D341Med (cell line): ENCODE measurements at regions not wholly inside any gene's neighbourhood (a gene's known extent, or its start where the extent isn't known, plus 50 kb on each side); places are given as distances from the start of the nearest gene placed in this dataset.

Experiments used
- DNase-seq: peaks from one replicate; pipeline ENCODE4 v3.0.0; 2012; ENCODE audit warnings: low spot score

DNA sequence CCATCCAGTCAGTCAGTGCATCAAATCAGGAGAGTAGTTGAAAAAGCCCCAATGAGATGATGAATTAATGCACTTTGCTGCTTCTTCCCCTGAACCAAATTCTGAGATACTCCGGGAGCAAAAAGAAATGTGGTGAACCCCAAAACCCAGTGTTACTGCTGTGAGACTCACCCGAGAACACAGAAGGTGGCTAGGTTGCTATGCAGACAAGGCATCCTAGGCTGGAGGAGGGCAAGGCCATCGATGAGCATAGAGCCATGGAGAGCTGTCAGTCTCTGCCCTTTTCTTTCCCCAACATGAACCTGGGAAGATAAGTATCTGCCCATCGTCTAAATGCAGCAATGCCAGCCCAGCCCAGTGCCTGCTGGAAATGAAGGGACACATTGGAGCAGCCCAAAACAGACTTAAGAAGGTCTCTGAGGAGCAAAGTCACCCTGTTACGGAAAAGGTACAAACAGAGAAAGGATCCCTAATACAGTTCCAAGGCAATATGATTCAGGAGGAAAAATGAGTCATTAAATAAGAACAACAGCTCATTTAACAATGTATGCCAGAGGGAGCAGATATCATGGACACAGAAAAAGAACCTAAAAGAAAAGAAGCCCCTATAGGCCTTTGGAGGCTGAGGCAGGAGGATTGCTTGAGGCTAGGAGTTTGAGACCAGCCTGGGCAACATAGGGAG lies 272.0 kb downstream of the FOXO1 start:
- DNase-seq, result no peak

DNA sequence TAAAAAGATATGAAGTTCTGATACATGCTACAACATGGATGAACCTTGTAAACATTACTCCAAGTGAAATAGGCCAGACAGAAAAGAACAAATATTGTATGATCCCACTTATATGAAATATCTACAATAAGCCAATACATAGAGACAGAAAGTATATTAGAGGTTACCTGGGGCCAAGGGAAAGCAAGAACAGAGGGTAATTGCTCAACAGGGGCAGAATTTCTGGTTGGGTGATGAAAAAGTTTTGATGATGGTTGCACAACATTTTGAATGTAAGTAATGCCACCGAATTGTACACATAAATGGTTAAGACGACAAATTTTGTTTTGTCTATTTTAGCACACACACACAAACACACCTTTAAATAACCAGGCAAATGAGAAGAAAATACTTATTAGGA lies 268.4 kb downstream of the FOXO1 start:
- DNase-seq, result no peak

DNA sequence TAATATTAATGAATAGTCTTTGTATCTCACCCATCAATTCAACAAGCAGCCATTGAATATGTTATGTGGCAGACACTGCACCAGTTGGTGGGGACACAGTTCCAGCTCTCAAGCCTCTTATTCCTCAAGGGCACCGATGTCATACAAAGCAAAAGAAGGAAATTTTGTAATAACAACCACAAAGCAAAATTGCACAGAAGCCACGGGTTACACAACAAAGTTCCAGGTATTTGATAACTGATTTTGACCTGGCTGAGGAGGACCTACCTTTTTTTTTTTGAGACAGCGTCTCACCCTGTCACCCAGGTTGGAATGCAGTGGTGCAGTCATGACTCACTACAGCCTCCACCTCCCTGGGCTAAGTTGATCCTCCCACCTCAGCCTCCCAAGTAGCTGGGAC lies 266.7 kb downstream of the FOXO1 start:
- DNase-seq, result no peak

DNA sequence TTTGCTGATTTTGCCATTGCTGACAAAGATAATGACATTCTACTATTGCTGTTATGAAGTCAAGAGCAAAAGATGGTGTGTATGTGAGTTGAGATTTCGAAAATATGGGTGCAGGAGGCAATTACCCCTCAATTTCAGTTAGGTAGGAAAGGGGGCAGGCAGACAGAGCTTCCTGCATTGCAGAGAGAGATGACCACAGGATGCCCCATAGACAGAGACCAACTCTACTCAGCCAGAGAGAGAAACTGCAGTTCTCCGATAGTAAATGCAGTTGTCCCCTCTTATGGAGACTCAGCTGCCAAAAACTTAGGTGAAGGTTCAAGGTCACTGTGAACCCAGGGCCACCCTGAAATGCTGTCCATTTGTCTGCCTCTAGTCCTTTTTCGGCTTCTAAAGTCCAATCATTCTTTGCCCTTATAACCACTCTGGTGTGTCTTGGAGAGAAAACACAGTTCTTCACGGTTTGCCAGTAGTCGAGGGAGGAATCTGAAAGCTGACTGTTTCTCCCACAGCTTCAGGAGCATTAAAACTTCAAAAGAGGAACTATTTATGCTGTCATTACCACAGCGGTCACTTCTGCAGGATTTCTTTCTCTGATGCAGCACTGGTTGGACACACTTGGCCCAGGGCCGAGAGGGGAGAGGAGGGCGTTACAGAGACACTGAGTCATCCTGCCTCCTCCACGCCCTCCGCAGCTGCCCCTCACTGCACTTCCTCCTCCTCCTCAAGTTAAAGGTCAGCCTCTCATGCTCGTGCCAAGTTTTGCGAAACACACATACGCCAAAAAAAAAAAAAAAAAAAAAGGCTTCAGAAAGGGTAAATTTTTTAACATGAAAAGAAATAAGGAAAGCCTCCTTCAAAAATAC lies 264.3 kb downstream of the FOXO1 start:
- DNase-seq, result no peak

DNA sequence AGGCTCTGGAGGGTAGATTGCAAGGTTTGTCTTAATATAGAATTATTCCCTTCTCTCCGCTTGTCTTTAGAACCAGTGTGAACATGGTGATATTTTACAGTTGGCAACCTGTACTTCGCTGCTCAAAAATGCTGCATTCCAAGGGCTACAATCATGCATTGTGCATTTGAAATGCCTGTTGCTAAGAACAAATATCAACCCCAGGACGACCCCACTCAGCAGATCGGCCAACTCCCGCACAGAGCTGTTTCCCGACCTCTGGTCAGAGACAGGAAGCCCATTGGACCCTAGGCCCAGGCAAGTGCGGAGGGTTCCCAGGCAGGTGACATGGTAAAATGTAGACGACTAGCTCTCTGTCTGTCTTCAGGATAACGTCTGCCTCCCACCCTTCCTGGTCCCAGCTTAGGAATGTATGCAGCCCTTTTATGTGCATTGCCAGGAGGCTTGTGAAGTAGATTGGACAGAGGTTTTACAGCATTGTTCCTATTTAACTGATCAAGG lies 263.5 kb downstream of the FOXO1 start:
- DNase-seq, result no peak

DNA sequence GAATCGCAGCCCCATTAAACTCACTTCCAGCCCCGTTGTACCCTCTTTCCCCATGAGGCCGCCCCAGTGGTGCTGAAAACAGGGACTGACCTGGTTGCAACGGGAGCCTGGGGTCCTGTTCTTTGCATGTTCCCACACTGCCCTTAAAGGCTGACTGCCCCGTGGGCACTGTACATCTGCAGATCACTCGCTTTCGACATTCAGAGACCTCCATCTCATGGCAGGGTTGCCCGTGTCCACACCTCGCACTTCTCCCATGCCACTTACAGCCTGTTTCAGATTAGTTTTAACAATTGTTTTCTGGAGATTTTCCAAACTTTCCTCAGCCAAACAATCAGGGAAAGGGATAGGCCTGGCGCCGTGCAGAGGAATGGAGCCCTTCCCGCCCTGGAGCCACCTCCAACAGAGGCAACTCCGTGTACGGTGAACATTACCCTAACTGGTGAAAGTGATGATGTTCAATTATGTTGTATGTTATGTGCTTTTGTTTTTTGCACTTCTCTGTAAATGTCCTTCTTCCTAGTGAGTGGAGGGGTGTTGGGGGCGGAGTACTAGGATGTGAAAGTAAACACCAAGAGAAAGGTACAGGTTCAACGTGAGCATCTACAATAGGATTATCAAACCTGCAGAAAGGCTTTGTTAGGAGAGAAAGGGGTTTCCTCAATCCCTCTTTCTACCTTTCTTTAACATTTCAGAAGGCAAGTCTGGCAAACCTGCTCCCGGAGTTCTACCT lies 262.8 kb downstream of the FOXO1 start:
- no peak for DNase-seq

DNA sequence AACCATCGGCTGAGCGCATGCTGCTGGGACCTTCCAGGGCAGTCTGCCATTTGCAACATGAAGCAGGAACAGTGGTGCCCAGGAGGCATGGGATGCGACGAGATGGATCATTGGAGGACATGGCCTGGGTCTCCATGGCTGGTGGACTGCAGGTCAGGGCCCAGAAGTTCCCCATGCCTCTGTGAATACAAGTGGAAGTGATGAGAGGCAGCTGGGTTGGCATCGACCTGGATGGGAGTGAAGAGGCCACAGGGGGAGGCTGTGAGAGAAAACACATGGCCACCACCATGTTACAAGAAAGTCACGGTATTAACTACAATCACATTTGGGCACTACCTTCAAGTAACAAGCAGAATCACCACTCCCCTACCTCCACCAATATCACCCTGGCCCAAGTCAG lies 262.0 kb downstream of the FOXO1 start:
- no peak for DNase-seq

DNA sequence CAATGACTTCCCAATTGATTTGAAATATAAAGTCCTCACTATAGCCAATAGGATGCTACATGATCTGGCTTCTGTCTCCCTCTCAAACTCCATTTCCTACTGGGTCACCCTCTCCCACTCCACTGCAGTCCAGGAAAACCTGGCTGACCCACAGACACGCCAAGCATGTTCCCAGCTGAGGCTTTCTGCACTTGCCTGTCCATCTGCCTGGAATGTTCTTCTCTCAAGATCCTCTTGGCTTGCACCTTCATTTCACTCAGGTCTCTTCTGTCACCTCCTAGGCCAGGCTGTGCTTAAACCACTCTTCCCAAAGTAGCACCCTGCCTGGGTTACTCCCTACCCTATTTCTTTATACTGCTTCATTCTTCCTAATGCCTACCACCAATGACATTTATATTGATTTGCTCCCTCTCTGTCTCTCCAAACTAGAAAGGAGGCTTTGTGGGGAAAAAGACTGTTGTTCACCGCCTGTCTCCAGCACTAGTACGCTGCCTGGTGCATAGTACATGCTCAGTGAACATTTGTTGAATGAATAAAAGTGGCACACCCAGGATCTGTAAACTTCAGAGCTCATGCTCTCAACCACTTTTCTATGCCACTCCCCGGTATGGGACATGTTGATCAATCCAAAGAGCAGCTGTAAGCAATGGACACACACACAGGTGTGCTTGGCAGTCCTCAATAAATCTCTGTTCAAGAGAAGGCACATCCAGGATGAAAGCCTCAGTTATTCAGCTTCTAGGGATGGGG lies 261.3 kb downstream of the FOXO1 start:
- DNase-seq, result no peak

DNA sequence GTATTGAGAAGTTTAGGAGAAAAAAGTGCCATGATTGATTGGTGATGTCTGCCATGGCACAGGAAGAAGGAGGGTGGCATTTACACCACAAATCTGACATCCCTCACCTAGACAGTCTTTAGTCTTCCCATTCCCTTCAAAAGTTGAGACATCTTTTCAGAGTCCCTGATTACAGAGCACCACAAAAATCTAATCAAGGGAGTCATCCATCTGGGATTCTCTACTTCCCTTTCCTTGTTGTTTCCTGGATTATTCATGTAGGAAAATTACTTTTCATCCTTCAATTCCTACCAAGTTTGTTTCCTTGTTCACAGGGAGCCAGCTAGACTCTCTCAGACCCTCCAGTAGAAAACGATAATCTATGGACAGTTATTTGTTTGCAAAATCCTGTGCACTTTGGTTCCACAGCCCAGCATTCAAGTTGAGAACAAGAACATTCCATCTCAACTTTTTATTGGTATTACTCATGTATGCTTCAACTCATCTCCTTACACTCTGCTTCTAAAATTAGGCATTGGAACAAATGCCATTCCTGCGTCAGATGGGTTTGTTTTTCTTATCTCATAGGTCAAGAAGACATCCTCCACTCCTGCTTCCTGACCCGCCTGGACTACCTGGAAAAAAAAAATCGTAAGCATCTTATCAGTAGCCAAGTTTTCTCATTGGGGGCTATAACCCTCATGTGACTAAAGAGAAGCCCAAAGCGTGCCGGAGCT lies 259.9 kb downstream of the FOXO1 start:
- no peak for DNase-seq

DNA sequence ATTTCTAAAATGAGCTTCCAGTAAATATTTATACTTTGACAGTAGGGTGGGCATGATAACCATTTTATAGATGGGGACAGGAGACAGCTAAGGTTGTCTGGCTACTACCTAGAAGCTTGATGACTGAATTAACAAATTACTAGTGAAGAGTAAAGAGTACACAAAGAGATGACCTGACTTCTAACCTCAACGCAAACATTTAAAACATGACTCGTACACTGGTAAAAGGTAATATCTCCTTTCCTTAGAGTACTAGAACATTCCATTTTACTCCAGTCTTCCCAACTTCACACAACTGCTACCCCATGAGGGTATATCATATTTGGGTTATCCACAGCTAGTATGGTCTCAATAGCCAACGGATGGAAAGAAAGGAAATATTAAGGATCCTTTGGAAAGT lies 258.9 kb downstream of the FOXO1 start:
- DNase-seq, result no peak

DNA sequence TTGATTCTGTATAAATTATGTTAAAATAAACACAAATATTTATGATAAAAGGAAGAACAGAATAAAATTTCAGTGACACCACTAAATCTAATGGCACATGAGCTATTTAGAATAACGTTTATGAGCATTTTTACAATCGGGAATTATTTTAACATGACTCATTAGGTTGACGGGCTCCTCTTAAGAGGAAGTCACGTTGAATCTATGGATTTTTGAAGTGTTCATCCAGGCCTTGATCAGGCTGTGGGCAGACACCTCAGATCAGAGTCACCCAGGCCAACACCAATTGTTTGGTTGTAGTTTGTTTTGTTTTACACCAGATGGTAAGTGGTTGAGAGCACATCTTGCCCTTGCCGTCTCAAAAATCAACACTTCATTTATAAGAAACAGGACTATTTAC lies 257.8 kb downstream of the FOXO1 start:
- no peak for DNase-seq

DNA sequence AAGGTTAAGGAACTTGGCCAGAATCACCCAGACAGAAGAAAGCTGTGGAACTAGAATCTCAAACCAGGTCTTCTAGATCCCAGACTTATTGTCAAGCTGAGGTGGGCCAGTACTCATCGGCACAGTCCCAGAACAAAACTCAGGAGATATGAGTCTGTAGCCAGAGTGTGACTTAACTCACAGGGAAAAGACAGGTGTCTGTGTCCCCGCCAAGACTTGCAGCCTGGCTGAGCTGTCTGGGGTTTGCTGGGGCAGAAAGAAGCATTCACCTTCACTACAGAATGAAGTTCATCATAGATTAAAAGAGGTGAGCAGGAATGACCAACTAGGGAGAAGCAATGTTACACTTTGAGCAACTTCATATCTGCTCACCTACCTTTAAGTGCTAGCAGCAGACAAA lies 257.2 kb downstream of the FOXO1 start:
- DNase-seq, result no peak

DNA sequence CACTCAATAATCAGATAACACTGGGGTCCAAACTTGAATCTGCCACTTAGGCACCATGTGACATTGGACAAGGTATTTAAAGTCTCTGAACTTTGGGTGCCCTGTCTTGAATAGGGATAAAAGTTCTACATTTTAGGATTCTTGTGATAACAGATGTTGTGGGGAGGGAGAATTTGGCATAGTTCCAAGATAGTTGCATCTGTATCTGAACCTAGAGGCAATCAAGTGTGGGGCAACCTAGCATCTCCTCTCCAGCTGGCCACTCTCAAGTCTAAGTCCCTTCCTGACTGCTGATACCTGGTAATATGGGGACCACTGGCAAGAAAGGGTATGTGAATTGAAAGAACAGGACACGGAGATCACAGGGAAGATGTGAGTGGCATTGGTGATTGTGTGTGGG lies 256.1 kb downstream of the FOXO1 start:
- DNase-seq, result no peak

DNA sequence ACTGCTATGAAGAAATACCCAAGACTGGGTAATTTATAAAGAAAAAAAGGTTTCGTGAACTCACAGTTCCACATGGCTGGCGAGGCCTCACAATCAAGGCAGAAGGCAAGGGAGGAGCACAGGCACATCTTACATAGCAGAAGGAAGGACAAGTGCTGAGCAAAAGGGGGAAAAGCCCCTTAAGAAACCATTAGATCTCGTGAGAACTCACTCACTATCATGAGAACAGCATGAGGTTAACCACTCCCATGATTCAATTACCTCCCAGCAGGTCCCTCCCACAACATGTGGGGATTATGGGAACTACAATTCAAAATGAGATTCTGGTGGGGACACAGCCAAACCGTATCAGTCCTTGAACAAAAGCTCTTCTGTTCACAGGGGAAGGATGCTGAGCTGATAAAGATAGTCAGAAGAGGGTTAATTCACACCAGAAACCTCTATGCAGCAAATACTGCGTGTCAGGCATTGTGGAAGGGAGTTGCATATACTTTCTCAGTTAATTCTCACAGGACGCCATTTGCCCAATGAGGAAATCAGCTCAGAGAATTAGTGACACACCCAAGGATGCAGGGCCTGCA lies 246.2 kb downstream of the FOXO1 start:
- no peak for DNase-seq

DNA sequence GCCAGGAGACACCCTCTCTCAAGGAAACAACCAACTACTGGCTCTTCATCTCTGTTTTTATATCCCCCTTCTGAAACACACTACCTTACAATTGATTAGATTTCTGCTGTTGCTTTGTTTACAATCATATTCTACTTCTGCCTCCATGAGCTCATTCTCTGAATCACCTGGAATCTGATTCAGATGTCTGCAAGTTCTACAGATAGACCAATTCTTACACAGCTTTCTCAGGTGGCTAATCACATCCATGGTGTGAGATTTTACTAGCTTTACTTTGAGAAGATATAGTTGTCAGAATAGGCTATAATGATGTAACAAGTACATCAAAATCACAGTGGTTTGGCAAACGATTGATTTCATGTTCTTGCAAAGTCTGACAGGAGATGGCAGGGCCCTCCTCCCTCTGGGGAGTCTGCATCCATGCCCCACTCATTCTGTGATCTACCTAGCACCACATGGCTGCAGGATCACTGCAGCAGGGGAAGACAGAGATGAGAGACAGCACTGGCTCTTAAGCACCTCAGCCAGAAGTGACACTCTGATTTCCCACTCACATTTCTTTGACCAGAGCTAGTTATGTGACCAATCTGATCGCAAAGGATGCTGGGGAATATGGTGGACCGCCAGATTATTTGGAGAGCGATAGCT lies 243.7 kb downstream of the FOXO1 start:
- DNase-seq, result no peak

DNA sequence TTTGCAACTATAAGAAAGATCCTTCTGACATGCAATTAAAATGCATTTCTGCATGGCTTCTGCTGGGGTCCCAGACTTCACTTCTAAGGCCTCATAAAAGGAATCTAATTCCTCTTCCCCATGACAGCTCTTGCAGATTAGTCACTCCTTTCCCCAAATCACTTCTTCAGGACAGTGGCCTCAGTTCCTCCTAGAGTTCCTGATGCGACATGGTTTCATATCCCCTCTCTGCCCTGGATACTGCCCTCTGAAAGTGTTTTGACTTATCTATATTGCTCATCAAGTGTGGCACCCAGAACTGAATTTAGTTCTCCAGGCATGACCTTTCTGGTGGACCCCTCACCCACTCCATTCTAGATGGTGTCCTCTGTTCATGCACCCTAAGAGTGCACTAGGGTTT lies 238.1 kb downstream of the FOXO1 start:
- DNase-seq, result no peak

DNA sequence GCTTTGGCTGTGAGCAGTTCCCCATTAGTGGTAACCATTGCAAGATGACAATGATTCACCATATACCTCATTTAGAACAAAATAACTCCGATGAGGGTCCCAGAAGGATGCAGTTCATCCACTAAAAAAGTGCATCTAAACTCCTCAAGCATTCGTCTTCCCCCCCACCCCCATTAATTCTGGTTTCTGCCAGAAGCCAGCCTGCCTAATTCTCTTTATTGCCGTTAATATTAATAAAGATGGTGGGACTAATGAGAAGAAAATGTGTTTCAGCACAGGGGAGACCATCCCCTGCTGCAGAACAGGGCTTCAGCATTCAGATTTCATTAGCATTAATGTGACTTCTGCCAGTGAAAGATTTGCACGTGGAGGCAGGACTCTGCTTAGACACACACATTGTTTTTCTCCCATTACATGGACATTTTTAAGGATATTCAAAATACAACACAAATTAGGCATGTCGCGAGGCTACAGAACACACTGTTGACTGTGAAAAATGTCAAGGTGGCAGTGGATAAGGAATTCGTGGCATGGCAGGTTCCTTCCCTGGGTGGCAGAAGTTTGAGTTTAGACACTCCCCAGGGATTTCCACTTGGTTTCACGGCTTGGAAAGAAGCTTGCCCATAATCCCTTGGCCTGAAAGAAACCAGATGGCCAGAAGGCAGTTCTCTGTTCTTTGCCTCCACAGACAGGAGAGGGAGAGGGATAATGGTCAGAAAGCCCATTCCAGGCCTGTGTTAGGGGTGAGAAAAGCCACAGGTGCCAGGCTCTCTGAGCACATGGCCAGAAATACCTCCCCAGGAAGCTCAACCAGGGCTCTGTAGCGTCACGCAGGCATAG lies 236.5 kb downstream of the FOXO1 start:
- DNase-seq, result no peak

DNA sequence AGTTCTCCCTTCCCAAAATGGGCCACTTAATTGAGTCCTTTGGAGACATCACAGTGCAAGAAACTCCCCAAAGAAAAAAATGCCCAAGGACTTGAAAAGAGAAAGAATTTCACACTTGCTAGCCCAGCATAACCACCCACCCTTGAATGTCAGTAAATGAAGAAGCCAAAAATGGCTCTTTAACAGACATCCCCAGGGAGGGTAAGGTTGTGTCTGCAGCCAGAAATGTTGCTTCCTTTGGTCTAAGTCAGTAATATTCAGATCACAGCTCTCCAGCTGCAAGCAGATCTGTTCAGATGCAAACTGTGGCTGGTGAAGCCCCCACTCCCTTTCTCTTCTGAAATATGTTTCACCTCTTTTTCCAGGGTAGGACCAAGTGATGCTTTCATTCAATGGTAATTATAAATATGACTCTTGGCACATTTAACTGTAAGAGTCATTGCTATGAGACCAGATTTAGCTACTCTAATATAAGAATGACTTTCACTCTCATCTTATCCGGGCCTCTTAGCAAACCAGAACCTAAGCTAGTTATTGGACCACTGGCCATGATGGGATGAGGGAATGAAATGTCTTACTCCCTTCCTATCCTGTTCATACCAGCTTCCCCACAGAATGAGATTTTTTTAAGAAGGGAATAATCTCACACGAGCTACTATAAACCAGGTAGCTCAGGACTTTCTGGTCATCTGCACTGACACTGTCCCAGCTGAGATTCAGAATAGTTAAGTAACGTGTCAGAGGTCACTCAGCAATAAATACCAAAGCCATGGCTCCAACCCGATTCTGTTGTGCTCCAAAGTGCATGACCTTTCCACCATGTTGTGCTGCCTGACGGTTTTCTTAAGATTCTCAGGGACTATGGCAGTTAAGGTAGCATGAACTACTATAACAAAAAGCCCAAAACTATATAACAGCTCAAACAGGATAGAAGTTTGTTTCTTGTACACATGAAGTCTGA lies 234.1 kb downstream of the FOXO1 start:
- no peak for DNase-seq
